ENCODE measurements at regions not wholly inside any gene's neighbourhood (a gene's known extent, or its start where the extent isn't known, plus 50 kb on each side); places are given as distances from the start of the nearest gene placed in this dataset.

DNA sequence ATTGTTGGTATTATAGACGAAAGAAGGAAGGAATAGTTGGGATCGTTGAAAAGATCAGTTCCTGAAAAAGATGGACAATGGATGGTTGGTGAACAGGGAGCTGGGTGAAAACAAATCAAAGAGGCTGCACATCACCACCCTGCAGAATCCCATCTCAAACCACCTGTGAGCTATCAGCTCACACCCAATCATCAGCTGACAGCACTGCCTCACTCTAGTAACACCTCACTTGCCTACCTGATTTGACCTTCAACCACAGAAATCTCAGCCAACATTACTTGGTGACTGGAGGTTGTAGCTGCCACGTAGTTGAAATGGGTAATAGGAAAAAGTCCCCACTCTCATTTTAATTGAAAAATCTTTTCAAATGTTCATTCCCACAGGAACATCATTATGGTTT lies 101.8 kb upstream of the DST start:
- no peak for TF ChIP-seq TAF1 (IDR thresholded peaks at IDR 0.05; ENCODE audit: borderline replicate concordance, insufficient read depth, low read length)
- TF ChIP-seq, protein P1, sequence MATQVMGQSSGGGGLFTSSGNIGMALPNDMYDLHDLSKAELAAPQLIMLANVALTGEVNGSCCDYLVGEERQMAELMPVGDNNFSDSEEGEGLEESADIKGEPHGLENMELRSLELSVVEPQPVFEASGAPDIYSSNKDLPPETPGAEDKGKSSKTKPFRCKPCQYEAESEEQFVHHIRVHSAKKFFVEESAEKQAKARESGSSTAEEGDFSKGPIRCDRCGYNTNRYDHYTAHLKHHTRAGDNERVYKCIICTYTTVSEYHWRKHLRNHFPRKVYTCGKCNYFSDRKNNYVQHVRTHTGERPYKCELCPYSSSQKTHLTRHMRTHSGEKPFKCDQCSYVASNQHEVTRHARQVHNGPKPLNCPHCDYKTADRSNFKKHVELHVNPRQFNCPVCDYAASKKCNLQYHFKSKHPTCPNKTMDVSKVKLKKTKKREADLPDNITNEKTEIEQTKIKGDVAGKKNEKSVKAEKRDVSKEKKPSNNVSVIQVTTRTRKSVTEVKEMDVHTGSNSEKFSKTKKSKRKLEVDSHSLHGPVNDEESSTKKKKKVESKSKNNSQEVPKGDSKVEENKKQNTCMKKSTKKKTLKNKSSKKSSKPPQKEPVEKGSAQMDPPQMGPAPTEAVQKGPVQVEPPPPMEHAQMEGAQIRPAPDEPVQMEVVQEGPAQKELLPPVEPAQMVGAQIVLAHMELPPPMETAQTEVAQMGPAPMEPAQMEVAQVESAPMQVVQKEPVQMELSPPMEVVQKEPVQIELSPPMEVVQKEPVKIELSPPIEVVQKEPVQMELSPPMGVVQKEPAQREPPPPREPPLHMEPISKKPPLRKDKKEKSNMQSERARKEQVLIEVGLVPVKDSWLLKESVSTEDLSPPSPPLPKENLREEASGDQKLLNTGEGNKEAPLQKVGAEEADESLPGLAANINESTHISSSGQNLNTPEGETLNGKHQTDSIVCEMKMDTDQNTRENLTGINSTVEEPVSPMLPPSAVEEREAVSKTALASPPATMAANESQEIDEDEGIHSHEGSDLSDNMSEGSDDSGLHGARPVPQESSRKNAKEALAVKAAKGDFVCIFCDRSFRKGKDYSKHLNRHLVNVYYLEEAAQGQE (IDR thresholded peaks at IDR 0.05; ENCODE audit: insufficient read depth in 1 of 2, low read depth in 2 of 2, low read length in 2 of 2), result no peak
- no peak for TF ChIP-seq POLR2AphosphoS5 (IDR thresholded peaks at IDR 0.05; ENCODE audit: low read depth, low read length)
- TF ChIP-seq SIN3A (IDR thresholded peaks at IDR 0.05; ENCODE audit: borderline replicate concordance, insufficient read depth, low read length), result no peak
